ENCODE measurements at regions not wholly inside any gene's neighbourhood (a gene's known extent, or its start where the extent isn't known, plus 50 kb on each side); places are given as distances from the start of the nearest gene placed in this dataset.

- DNase-seq (ENCODE audit: low read depth in 1 of 2, low spot score in 1 of 2) = no peak
Observed at GRCh38 chr6:98587555-98587954, 246.8 kb upstream of the POU3F2 start.

- no peak for DNase-seq (ENCODE audit: low read depth in 1 of 2, low spot score in 1 of 2)
Observed at GRCh38 chr6:98589536-98589935, 244.8 kb upstream of the POU3F2 start.

GRCh38 chr6:98590136-98590681, 244.2 kb upstream of the POU3F2 start:
- no peak for DNase-seq (ENCODE audit: low read depth in 1 of 2, low spot score in 1 of 2)

- no peak for DNase-seq (ENCODE audit: low read depth in 1 of 2, low spot score in 1 of 2)
Observed at GRCh38 chr6:98590997-98591396, 243.4 kb upstream of the POU3F2 start.

GRCh38 chr6:98593676-98594075, 240.7 kb upstream of the POU3F2 start:
- DNase-seq (ENCODE audit: low read depth in 1 of 2, low spot score in 1 of 2) = no peak

- no peak for DNase-seq (ENCODE audit: low read depth in 1 of 2, low spot score in 1 of 2)
Observed at GRCh38 chr6:98601716-98602115, 232.7 kb upstream of the POU3F2 start.

- no peak for DNase-seq (ENCODE audit: low read depth in 1 of 2, low spot score in 1 of 2)
Observed at GRCh38 chr6:98605705-98606104, 228.7 kb upstream of the POU3F2 start.

GRCh38 chr6:98627129-98627775, 207.1 kb upstream of the POU3F2 start:
- no peak for DNase-seq (ENCODE audit: low read depth in 1 of 2, low spot score in 1 of 2)

- DNase-seq (ENCODE audit: low read depth in 1 of 2, low spot score in 1 of 2) = no peak
Observed at GRCh38 chr6:98633886-98634285, 200.5 kb upstream of the POU3F2 start.

- DNase-seq (ENCODE audit: low read depth in 1 of 2, low spot score in 1 of 2) = no peak
Observed at GRCh38 chr6:98634569-98634968, 199.8 kb upstream of the POU3F2 start.

GRCh38 chr6:98635191-98635590, 199.2 kb upstream of the POU3F2 start:
- DNase-seq (ENCODE audit: low read depth in 1 of 2, low spot score in 1 of 2) = no peak

GRCh38 chr6:98636941-98637340, 197.4 kb upstream of the POU3F2 start:
- no peak for DNase-seq (ENCODE audit: low read depth in 1 of 2, low spot score in 1 of 2)

GRCh38 chr6:98639089-98639635, 195.2 kb upstream of the POU3F2 start:
- DNase-seq (ENCODE audit: low read depth in 1 of 2, low spot score in 1 of 2) = no peak

- no peak for DNase-seq (ENCODE audit: low read depth in 1 of 2, low spot score in 1 of 2)
Observed at GRCh38 chr6:98640366-98640765, 194.0 kb upstream of the POU3F2 start.

GRCh38 chr6:98641949-98642719, 192.2 kb upstream of the POU3F2 start:
- no peak for DNase-seq (ENCODE audit: low read depth in 1 of 2, low spot score in 1 of 2)

- DNase-seq (ENCODE audit: low read depth in 1 of 2, low spot score in 1 of 2) = no peak
Observed at GRCh38 chr6:98644063-98644462, 190.3 kb upstream of the POU3F2 start.

- no peak for DNase-seq (ENCODE audit: low read depth in 1 of 2, low spot score in 1 of 2)
Observed at GRCh38 chr6:98648211-98648914, 186.0 kb upstream of the POU3F2 start.

GRCh38 chr6:98650941-98651340, 183.4 kb upstream of the POU3F2 start:
- no peak for DNase-seq (ENCODE audit: low read depth in 1 of 2, low spot score in 1 of 2)

- DNase-seq (ENCODE audit: low read depth in 1 of 2, low spot score in 1 of 2) = no peak
Observed at GRCh38 chr6:98653179-98653578, 181.2 kb upstream of the POU3F2 start.

- no peak for DNase-seq (ENCODE audit: low read depth in 1 of 2, low spot score in 1 of 2)
Observed at GRCh38 chr6:98657764-98658163, 176.6 kb upstream of the POU3F2 start.

GRCh38 chr6:98669371-98669770, 165.0 kb upstream of the POU3F2 start:
- DNase-seq (ENCODE audit: low read depth in 1 of 2, low spot score in 1 of 2) = no peak
